ENCODE measurements at regions not wholly inside any gene's neighbourhood (a gene's known extent, or its start where the extent isn't known, plus 50 kb on each side); places are given as distances from the start of the nearest gene placed in this dataset.

DNA sequence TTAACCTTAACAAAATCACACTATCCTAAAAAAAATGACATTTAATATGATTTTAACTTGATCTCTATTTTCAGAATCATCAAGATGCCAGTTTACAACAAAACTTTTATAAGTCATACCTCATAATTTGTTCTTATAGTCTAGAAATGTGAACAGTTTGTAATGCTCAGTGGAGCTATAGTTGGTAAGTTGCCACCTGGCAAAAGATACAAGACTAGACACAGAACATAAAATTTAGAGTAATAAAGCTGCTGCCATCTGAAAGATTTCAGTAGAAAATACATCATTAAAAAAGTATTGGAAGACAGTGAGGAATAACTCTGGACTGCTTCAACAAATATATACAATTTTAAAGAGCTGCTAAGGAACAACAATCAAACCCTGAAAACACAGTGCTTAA is 233.8 kb downstream of the GABRG2 start:
- Histone ChIP-seq H3K79me2 (ENCODE audit: insufficient read depth, low read depth) (no peaks in the 10 kb centered on the region), H3K27me3 (ENCODE audit: insufficient read depth, low read depth) (no peaks in the 10 kb centered on the region), H3K27ac (no peak overlapping the region), H3K4me1 (ENCODE audit: low read depth, poor library complexity, severe bottlenecking) (no peaks in the 10 kb centered on the region), H4K20me1 (ENCODE audit: insufficient read depth) (no peaks in the 10 kb centered on the region), H3K4me3 (IDR thresholded peaks at IDR 0.05; ENCODE audit: insufficient read depth, low read depth, low read length) (no peak overlapping the region), H3K4me2 (no peak overlapping the region), H2AFZ (ENCODE audit: low read depth) (no peak overlapping the region), H3K36me3 (ENCODE audit: insufficient read depth) (no peaks in the 10 kb centered on the region), H3K9ac (no peak overlapping the region)
- no peak for TF ChIP-seq CTCF (conservative IDR thresholded peaks at IDR 0.05; ENCODE audit: low read depth, low read length)

- no peaks in the 10 kb centered on the region for H4K20me1 ChIP-seq (ENCODE audit: insufficient read depth)
- H3K4me1 ChIP-seq (ENCODE audit: low read depth, poor library complexity, severe bottlenecking): no peaks in the 10 kb centered on the region
- no peaks in the 10 kb centered on the region for H3K79me2 ChIP-seq (ENCODE audit: insufficient read depth, low read depth)
- H3K9ac ChIP-seq: no peak overlapping the region
- no peak overlapping the region for H3K4me2 ChIP-seq
- no peaks in the 10 kb centered on the region for H3K27me3 ChIP-seq (ENCODE audit: insufficient read depth, low read depth)
- TF ChIP-seq CTCF (conservative IDR thresholded peaks at IDR 0.05; ENCODE audit: low read depth, low read length): no peak
- no peak overlapping the region for H2AFZ ChIP-seq (ENCODE audit: low read depth)
- no peak overlapping the region for H3K4me3 ChIP-seq (IDR thresholded peaks at IDR 0.05; ENCODE audit: insufficient read depth, low read depth, low read length)
- no peaks in the 10 kb centered on the region for H3K36me3 ChIP-seq (ENCODE audit: insufficient read depth)
- H3K27ac ChIP-seq: no peak overlapping the region
These were observed 255.9 kb downstream of the GABRG2 start for GRCh38 chr5:162323466-162323865.

- no peak for TF ChIP-seq CTCF (conservative IDR thresholded peaks at IDR 0.05; ENCODE audit: low read depth, low read length)
- Histone ChIP-seq H3K4me3 (IDR thresholded peaks at IDR 0.05; ENCODE audit: insufficient read depth, low read depth, low read length) (no peak overlapping the region), H3K9ac (no peak overlapping the region), H4K20me1 (ENCODE audit: insufficient read depth) (no peaks in the 10 kb centered on the region), H2AFZ (ENCODE audit: low read depth) (no peak overlapping the region), H3K4me1 (ENCODE audit: low read depth, poor library complexity, severe bottlenecking) (no peaks in the 10 kb centered on the region), H3K4me2 (no peak overlapping the region), H3K36me3 (ENCODE audit: insufficient read depth) (no peaks in the 10 kb centered on the region), H3K79me2 (ENCODE audit: insufficient read depth, low read depth) (no peaks in the 10 kb centered on the region), H3K27me3 (ENCODE audit: insufficient read depth, low read depth) (no peaks in the 10 kb centered on the region), H3K27ac (no peak overlapping the region)
These were observed 256.8 kb downstream of the GABRG2 start for GRCh38 chr5:162324328-162324727.

DNA sequence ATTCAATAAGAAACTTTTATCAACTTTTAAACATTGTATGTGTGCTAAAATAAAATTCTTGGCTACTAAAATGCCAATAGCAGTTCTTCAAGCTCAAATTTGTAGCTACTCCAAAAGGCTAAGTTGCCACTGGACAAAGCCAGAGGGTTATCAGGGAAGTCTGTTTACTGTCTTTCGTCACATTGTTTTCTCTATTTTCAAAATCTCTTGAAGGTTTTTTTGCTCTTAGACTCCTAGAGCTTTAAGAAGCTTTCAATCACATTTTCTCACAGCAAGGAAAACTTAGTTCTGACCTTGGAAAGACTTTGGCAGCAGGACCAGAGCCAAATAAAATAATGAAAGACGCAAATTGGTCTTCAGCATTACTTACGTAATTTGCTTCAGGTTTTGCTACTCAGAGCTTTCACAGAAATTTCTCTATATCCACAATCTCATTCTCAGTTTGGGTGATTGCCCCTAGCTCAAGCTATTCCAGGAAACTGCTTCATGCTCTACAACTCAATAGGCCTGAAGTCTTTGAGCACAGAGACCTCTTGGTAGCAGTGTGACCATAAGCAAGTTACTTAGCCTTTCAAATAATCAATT is 257.7 kb downstream of the GABRG2 start:
- Histone ChIP-seq H3K27me3 (ENCODE audit: insufficient read depth, low read depth) (no peaks in the 10 kb centered on the region), H3K27ac (no peak overlapping the region), H2AFZ (ENCODE audit: low read depth) (no peak overlapping the region), H3K4me3 (IDR thresholded peaks at IDR 0.05; ENCODE audit: insufficient read depth, low read depth, low read length) (no peak overlapping the region), H3K9ac (no peak overlapping the region), H3K36me3 (ENCODE audit: insufficient read depth) (no peaks in the 10 kb centered on the region), H3K79me2 (ENCODE audit: insufficient read depth, low read depth) (no peaks in the 10 kb centered on the region), H4K20me1 (ENCODE audit: insufficient read depth) (no peaks in the 10 kb centered on the region), H3K4me2 (no peak overlapping the region), H3K4me1 (ENCODE audit: low read depth, poor library complexity, severe bottlenecking) (no peaks in the 10 kb centered on the region)
- TF ChIP-seq CTCF (conservative IDR thresholded peaks at IDR 0.05; ENCODE audit: low read depth, low read length): no peak
